ENCODE measurements at regions not wholly inside any gene's neighbourhood (a gene's known extent, or its start where the extent isn't known, plus 50 kb on each side); places are given as distances from the start of the nearest gene placed in this dataset.
"Not testable (repeated sequence)": the region's sequence is repeated elsewhere in the genome, so short reads cannot be mapped to it uniquely, and the experiment has no call there.

DNA sequence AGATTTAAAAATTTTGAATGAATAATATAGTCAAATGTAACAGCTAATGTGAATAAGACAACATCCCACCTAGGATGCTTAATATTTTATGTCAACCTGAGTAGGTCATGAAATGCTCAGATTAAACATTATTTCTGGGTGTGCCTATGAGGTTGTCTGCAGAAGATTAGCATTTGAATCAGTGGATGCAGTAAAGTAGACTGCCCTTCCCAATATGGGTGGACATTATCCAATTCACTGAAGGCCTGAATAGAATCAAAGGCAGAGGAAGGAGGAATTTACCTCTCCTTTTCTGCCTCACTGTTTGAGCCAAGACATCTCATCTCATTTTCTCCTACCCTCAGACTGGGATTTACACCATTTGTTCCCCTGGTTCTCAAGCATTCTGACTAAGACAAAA lies 1582.3 kb downstream of the EFNA5 start:
- H3K36me3 Mint-ChIP-seq (ENCODE audit: low read depth), result no peaks in the 10 kb centered on the region
- H3K9me3 Mint-ChIP-seq, result peaks cover 7% of the 10 kb centered on the region
- no peak for DNase-seq (ENCODE audit: low spot score)
- no peak overlapping the region for H3K4me3 Mint-ChIP-seq
- H3K27me3 Mint-ChIP-seq (ENCODE audit: low read depth), result no peaks in the 10 kb centered on the region
- H3K4me1 Mint-ChIP-seq (ENCODE audit: low read depth), result no peaks in the 10 kb centered on the region
- no peak overlapping the region for H3K27ac Mint-ChIP-seq

- no peak for DNase-seq (ENCODE audit: low spot score)
- Mint-ChIP-seq H3K27me3 (ENCODE audit: low read depth) (no peaks in the 10 kb centered on the region), H3K4me1 (ENCODE audit: low read depth) (no peaks in the 10 kb centered on the region), H3K9me3 (peaks cover 7% of the 10 kb centered on the region), H3K4me3 (no peak overlapping the region), H3K27ac (no peak overlapping the region), H3K36me3 (ENCODE audit: low read depth) (no peaks in the 10 kb centered on the region)
Observed at GRCh38 chr5:106086352-106086751, 1584.4 kb downstream of the EFNA5 start.

DNA sequence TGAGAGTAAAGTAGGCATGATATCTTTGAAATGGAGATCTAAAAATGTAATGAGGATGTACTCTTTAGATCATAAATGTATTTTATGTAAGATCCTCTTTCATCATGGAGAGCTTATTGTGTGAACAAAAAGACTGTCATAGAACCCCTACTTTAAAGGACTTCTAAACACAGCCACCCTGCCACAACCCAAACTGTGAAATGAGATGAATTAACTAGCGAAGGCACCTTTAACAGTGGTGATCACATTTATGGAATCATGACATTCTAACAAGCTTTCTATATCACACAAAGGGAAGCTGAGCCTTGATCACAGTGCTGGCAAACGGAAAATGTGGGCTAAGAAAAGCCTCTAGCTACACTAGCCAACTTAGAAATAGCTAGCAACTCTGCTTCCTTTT lies 1585.2 kb downstream of the EFNA5 start:
- H3K27me3 Mint-ChIP-seq (ENCODE audit: low read depth), result no peaks in the 10 kb centered on the region
- no peaks in the 10 kb centered on the region for H3K4me1 Mint-ChIP-seq (ENCODE audit: low read depth)

DNA sequence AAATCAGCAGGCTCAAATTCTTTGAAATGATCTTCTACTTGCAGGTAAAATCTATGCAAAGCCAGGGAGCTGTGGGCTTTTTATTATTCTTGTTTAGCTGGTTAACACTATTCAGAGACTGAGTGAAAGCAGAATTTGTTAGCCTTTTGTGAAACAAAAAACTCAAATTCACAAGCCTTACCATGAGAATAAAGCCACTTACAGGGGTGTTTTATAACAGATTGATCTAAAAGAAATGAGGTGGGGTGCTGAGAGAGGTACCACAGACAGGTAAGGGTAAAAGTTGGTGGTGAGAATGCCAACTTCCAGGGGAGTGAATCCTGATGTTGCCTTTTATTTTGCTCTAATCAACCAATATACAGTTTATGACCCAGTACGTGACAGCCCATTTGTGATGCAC lies 1585.6 kb downstream of the EFNA5 start:
- Mint-ChIP-seq H3K27ac (no peak overlapping the region), H3K27me3 (ENCODE audit: low read depth) (no peaks in the 10 kb centered on the region), H3K4me1 (ENCODE audit: low read depth) (no peaks in the 10 kb centered on the region), H3K9me3 (peaks cover 7% of the 10 kb centered on the region), H3K36me3 (ENCODE audit: low read depth) (no peaks in the 10 kb centered on the region), H3K4me3 (no peak overlapping the region)
- no peak for DNase-seq (ENCODE audit: low spot score)

More for the DNA sequence above, 1585.2 kb downstream of the EFNA5 start:
- Mint-ChIP-seq H3K27ac (no peak overlapping the region), H3K4me3 (no peak overlapping the region), H3K9me3 (peaks cover 7% of the 10 kb centered on the region), H3K36me3 (ENCODE audit: low read depth) (no peaks in the 10 kb centered on the region)
- no peak for DNase-seq (ENCODE audit: low spot score)

- DNase-seq (ENCODE audit: low spot score), result no peak
- Mint-ChIP-seq H3K27me3 (ENCODE audit: low read depth) (no peaks in the 10 kb centered on the region), H3K4me1 (ENCODE audit: low read depth) (no peaks in the 10 kb centered on the region), H3K4me3 (no peak overlapping the region), H3K36me3 (ENCODE audit: low read depth) (no peaks in the 10 kb centered on the region), H3K9me3 (no peaks in the 10 kb centered on the region), H3K27ac (no peak overlapping the region)
Observed at GRCh38 chr5:106080535-106080934, 1590.2 kb downstream of the EFNA5 start.

GRCh38 chr5:106076655-106077054 lies 1594.1 kb downstream of the EFNA5 start:
- Mint-ChIP-seq H3K4me1 (ENCODE audit: low read depth) (no peaks in the 10 kb centered on the region), H3K36me3 (ENCODE audit: low read depth) (no peaks in the 10 kb centered on the region), H3K27me3 (ENCODE audit: low read depth) (no peaks in the 10 kb centered on the region), H3K27ac (no peak overlapping the region), H3K9me3 (no peaks in the 10 kb centered on the region), H3K4me3 (no peak overlapping the region)
- DNase-seq (ENCODE audit: low spot score), result no peak

DNA sequence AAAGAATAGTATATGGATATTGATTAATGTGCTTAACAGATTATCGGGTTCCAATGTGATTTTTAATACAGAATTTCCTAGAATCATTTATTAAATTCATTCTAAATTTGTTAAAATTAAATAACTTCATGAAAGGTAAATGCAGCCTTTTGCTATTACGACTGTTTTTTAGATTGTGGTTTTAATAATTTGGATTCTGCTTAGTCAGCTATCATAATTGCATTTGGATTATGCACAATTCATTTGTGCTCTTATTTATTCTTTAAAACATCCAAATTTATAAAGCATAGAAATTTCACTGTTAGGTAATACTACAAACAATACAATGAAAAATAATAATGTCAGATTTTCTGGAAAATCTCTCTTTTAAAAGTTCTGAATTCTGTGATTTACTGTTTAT lies 1598.5 kb downstream of the EFNA5 start:
- no peaks in the 10 kb centered on the region for H3K36me3 Mint-ChIP-seq (ENCODE audit: low read depth)
- H3K27ac Mint-ChIP-seq, result no peak overlapping the region
- peaks cover 10% of the 10 kb centered on the region for H3K9me3 Mint-ChIP-seq
- no peak for DNase-seq (ENCODE audit: low spot score)
- H3K4me1 Mint-ChIP-seq (ENCODE audit: low read depth), result no peaks in the 10 kb centered on the region
- no peak overlapping the region for H3K4me3 Mint-ChIP-seq
- H3K27me3 Mint-ChIP-seq (ENCODE audit: low read depth), result no peaks in the 10 kb centered on the region

GRCh38 chr5:106047341-106047740 lies 1623.4 kb downstream of the EFNA5 start:
- no peak overlapping the region for H3K4me3 Mint-ChIP-seq
- H3K9me3 Mint-ChIP-seq, result peaks cover 7% of the 10 kb centered on the region
- no peak for DNase-seq (ENCODE audit: low spot score)
- H3K4me1 Mint-ChIP-seq (ENCODE audit: low read depth), result no peaks in the 10 kb centered on the region
- no peak overlapping the region for H3K27ac Mint-ChIP-seq
- no peaks in the 10 kb centered on the region for H3K36me3 Mint-ChIP-seq (ENCODE audit: low read depth)
- no peaks in the 10 kb centered on the region for H3K27me3 Mint-ChIP-seq (ENCODE audit: low read depth)

- not testable (repeated sequence) for H3K4me1 Mint-ChIP-seq (ENCODE audit: low read depth); H3K27me3 Mint-ChIP-seq (ENCODE audit: low read depth); H3K4me3 Mint-ChIP-seq; DNase-seq (ENCODE audit: low spot score); H3K36me3 Mint-ChIP-seq (ENCODE audit: low read depth); H3K27ac Mint-ChIP-seq
- H3K9me3 Mint-ChIP-seq, result peaks cover 33% of the 10 kb centered on the region
Observed at GRCh38 chr5:106032069-106032468, 1638.7 kb downstream of the EFNA5 start.

DNA sequence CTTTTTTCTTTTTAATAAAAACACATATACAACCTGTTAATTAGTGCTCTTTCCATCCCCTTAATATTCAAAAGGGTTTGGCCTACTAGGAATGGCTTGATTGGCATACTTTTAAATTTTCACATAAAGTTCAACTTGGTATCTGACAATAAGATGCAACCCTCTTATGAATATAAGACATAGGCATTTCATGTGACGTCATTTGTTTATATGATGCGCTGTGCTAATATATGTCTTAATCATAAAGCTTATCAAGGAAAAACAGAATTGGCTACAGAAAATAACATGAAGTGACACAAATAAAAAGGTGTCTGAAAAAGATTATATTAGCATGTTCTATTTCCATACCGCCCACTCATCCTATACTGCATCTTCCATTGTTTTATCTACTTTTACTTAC lies 1642.4 kb downstream of the EFNA5 start:
- Mint-ChIP-seq H3K4me1 (ENCODE audit: low read depth) (no peaks in the 10 kb centered on the region), H3K9me3 (peaks cover 32% of the 10 kb centered on the region), H3K4me3 (no peak overlapping the region)

GRCh38 chr5:106020894-106021293 lies 1649.8 kb downstream of the EFNA5 start:
- no peaks in the 10 kb centered on the region for H3K4me1 Mint-ChIP-seq (ENCODE audit: low read depth)
- no peaks in the 10 kb centered on the region for H3K27me3 Mint-ChIP-seq (ENCODE audit: low read depth)
- no peak overlapping the region for H3K27ac Mint-ChIP-seq
- H3K9me3 Mint-ChIP-seq, result peaks cover 9% of the 10 kb centered on the region
- no peak for DNase-seq (ENCODE audit: low spot score)
- no peaks in the 10 kb centered on the region for H3K36me3 Mint-ChIP-seq (ENCODE audit: low read depth)
- H3K4me3 Mint-ChIP-seq, result no peak overlapping the region

More for the DNA sequence above, 1642.4 kb downstream of the EFNA5 start:
- DNase-seq (ENCODE audit: low spot score), result no peak
- no peak overlapping the region for H3K27ac Mint-ChIP-seq
- no peaks in the 10 kb centered on the region for H3K27me3 Mint-ChIP-seq (ENCODE audit: low read depth)
- no peaks in the 10 kb centered on the region for H3K36me3 Mint-ChIP-seq (ENCODE audit: low read depth)

GRCh38 chr5:106019261-106019660 lies 1651.5 kb downstream of the EFNA5 start:
- H3K9me3 Mint-ChIP-seq, result peaks cover 7% of the 10 kb centered on the region
- no peaks in the 10 kb centered on the region for H3K27me3 Mint-ChIP-seq (ENCODE audit: low read depth)
- H3K4me1 Mint-ChIP-seq (ENCODE audit: low read depth), result no peaks in the 10 kb centered on the region
- no peaks in the 10 kb centered on the region for H3K36me3 Mint-ChIP-seq (ENCODE audit: low read depth)
- no peak overlapping the region for H3K4me3 Mint-ChIP-seq
- H3K27ac Mint-ChIP-seq, result no peak overlapping the region
- DNase-seq (ENCODE audit: low spot score), result no peak

GRCh38 chr5:106017243-106017857 lies 1653.4 kb downstream of the EFNA5 start:
- H3K4me1 Mint-ChIP-seq (ENCODE audit: low read depth), result no peaks in the 10 kb centered on the region
- peaks cover 7% of the 10 kb centered on the region for H3K9me3 Mint-ChIP-seq
- no peaks in the 10 kb centered on the region for H3K36me3 Mint-ChIP-seq (ENCODE audit: low read depth)
- no peaks in the 10 kb centered on the region for H3K27me3 Mint-ChIP-seq (ENCODE audit: low read depth)
- H3K4me3 Mint-ChIP-seq, result no peak overlapping the region
- H3K27ac Mint-ChIP-seq, result no peak overlapping the region
- no peak for DNase-seq (ENCODE audit: low spot score)

DNA sequence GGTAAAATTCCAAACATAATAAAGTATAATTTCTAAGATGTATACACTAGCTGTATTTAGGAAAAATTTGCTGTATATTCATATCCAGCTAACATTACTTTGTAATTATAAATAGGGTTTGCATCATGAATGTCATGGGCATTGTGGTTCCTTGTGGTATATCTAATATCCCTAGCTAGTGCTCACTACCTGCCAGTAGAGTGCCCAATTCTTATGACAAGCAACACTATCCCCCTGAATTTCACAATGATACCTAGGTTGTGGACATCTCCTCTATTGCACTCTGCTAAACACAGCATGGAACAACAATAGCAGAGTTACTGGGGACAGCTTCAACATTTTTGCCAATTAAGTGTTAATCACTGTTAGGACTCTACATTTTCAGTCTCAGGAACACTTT lies 1656.5 kb downstream of the EFNA5 start:
- no peaks in the 10 kb centered on the region for H3K4me1 Mint-ChIP-seq (ENCODE audit: low read depth)
- H3K9me3 Mint-ChIP-seq, result peaks cover 10% of the 10 kb centered on the region
- no peaks in the 10 kb centered on the region for H3K27me3 Mint-ChIP-seq (ENCODE audit: low read depth)
- H3K27ac Mint-ChIP-seq, result no peak overlapping the region
- no peak overlapping the region for H3K4me3 Mint-ChIP-seq
- no peak for DNase-seq (ENCODE audit: low spot score)
- no peaks in the 10 kb centered on the region for H3K36me3 Mint-ChIP-seq (ENCODE audit: low read depth)

GRCh38 chr5:106006242-106006641 lies 1664.5 kb downstream of the EFNA5 start:
- H3K36me3 Mint-ChIP-seq (ENCODE audit: low read depth), result no peaks in the 10 kb centered on the region
- no peak overlapping the region for H3K4me3 Mint-ChIP-seq
- DNase-seq (ENCODE audit: low spot score), result no peak
- no peak overlapping the region for H3K27ac Mint-ChIP-seq
- no peaks in the 10 kb centered on the region for H3K27me3 Mint-ChIP-seq (ENCODE audit: low read depth)
- no peaks in the 10 kb centered on the region for H3K4me1 Mint-ChIP-seq (ENCODE audit: low read depth)
- peaks cover 30% of the 10 kb centered on the region for H3K9me3 Mint-ChIP-seq

All from T-helper 2 cell treated with Interferon-gamma antibody and Interleukin-4, amounts not matched to agents 5 μg/mL and 100 μg/mL, for 36 hours (primary cell).